A549 (cell line): ENCODE measurements at regions not wholly inside any gene's neighbourhood (a gene's known extent, or its start where the extent isn't known, plus 50 kb on each side); places are given as distances from the start of the nearest gene placed in this dataset.

Experiments used
- ATAC-seq, 2 experiments: fragments of 200-7000 bp in 1 of 2; fragments of >200 bp in 1 of 2; cut with Nextera tagmentation in 1 of 2; cut with Tn5 transposase in 1 of 2; 3 replicates each; pipeline versions ENCODE4 v1.8.0 to v1.9.1; 2018 to 2020; ENCODE audit warnings: mild to moderate bottlenecking in 1 of 2, moderate library complexity in 1 of 2
- CTCF ChIA-PET: fragments of 300-600 bp; sonication (Branson Sonifier 250); formaldehyde crosslinking; extraction: SDS; loops from one replicate; lab custom pipeline; 2021; ENCODE audit warnings: antibody characterized with exemption, inconsistent platforms; lab: Yijun Ruan, JAX
- POLR2A ChIA-PET: fragments of 350-600 bp; formaldehyde crosslinking; extraction: SDS; loops from one replicate; lab custom pipeline; 2021; ENCODE audit warnings: antibody characterized with exemption, inconsistent platforms; lab: Yijun Ruan, JAX
- DNase-seq, 2 experiments: peaks; one replicate each; pipeline versions ENCODE4 v3.0.0 to v3.0.0-alpha.2; 2011 to 2016; ENCODE audit warnings: low read depth in 1 of 2, low spot score in 1 of 2
- FAIRE-seq: peaks from 2 replicates; lab custom pipeline; 2011; peaks lifted over from hg19 to GRCh38; lab: Jason Lieb, UNC
- H3K27ac ChIP-seq, 2 experiments: fragments of >200 bp; sonication (Bioruptor Twin); formaldehyde crosslinking; 3 replicates each; pipeline ENCODE4 v1.5.1; 2016 to 2017
- H3K4me1 ChIP-seq: fragments of >200 bp; sonication (Bioruptor Twin); formaldehyde crosslinking; 3 replicates; pipeline ENCODE4 v1.6.1; 2016
- H3K4me2 ChIP-seq: fragments of >200 bp; sonication (Bioruptor Twin); formaldehyde crosslinking; 3 replicates; pipeline ENCODE4 v1.6.1; 2016
- H3K4me3 ChIP-seq: fragments of >200 bp; sonication (Bioruptor Twin); formaldehyde crosslinking; 3 replicates; pipeline ENCODE4 v1.5.1; 2016
- H3K9me3 ChIP-seq: fragments of >200 bp; sonication (Bioruptor Twin); formaldehyde crosslinking; 3 replicates; pipeline ENCODE4 v1.6.1; 2016
- BHLHE40 ChIP-seq: IDR thresholded peaks from 2 replicates; pipeline ENCODE4 v1.6.1; 2012; ENCODE audit warnings: low read depth, low read length, inconsistent platforms
- CHD4 ChIP-seq: fragments of 200-600 bp; sonication (generic); IDR thresholded peaks from 2 replicates; pipeline ENCODE4 v1.6.1; 2016; ENCODE audit warnings: antibody characterized with exemption, mild to moderate bottlenecking, borderline replicate concordance
- FOXS1 ChIP-seq: fragments of 250-450 bp; sonication (Bioruptor Pico); IDR thresholded peaks from 2 replicates; pipeline ENCODE4 v1.5.0; 2020; ENCODE audit warnings: mild to moderate bottlenecking, moderate library complexity
- HOXB13 ChIP-seq: fragments of 250-450 bp; sonication (Bioruptor Pico); IDR thresholded peaks from 2 replicates; pipeline ENCODE4 v1.5.0; 2020; ENCODE audit warnings: low read depth, mild to moderate bottlenecking, moderate library complexity
- HOXB5 ChIP-seq: fragments of 250-450 bp; sonication (Bioruptor Pico); IDR thresholded peaks from 2 replicates; pipeline ENCODE4 v1.5.0; 2020; ENCODE audit warnings: mild to moderate bottlenecking, moderate library complexity
- KDM5A ChIP-seq: fragments of 200-600 bp; sonication (generic); IDR thresholded peaks from 2 replicates; pipeline ENCODE4 v1.6.1; 2016; ENCODE audit warnings: antibody characterized with exemption, mild to moderate bottlenecking
- MAFK ChIP-seq: fragments of 450-650 bp; IDR thresholded peaks from 2 replicates; pipeline ENCODE4 v1.6.1; 2014; ENCODE audit not compliant: partially characterized antibody
- MYC ChIP-seq: IDR thresholded peaks from 2 replicates; pipeline ENCODE4 v1.6.1; 2012; ENCODE audit warnings: mild to moderate bottlenecking, inconsistent platforms, low read length, improper control_type of control experiment, borderline replicate concordance
- NFE2L2 ChIP-seq: fragments of 150-350 bp; conservative IDR thresholded peaks from 2 replicates; pipeline ENCODE4 v1.6.1; 2014; ENCODE audit warnings: low read length
- NPAS2 ChIP-seq: fragments of 250-450 bp; sonication (Bioruptor Pico); IDR thresholded peaks from 2 replicates; pipeline ENCODE4 v1.8.0; 2022; ENCODE audit warnings: mild to moderate bottlenecking, moderate library complexity, borderline replicate concordance
- NR3C1 ChIP-seq: fragments of >200 bp; sonication (Bioruptor Twin); formaldehyde crosslinking; IDR thresholded peaks from 3 replicates; pipeline ENCODE4 v1.6.1; 2017
- POLR2AphosphoS2 ChIP-seq: conservative IDR thresholded peaks from 2 replicates; pipeline ENCODE4 v1.6.1; 2012; ENCODE audit warnings: low read length, improper control_type of control experiment, inconsistent platforms
- RAD21 ChIP-seq, 2 experiments: fragments of >200 bp in 1 of 2; sonication (Bioruptor Twin) in 1 of 2; formaldehyde crosslinking in 1 of 2; IDR thresholded peaks in 1 of 2; conservative IDR thresholded peaks in 1 of 2; 2 replicates in 1 of 2; 3 replicates in 1 of 2; pipeline ENCODE4 v1.6.1; 2012 to 2018; ENCODE audit warnings: inconsistent platforms in 1 of 2
- RARB ChIP-seq: fragments of 250-450 bp; sonication (Bioruptor Pico); IDR thresholded peaks from 2 replicates; pipeline ENCODE4 v1.8.0; 2021; ENCODE audit warnings: mild to moderate bottlenecking, moderate library complexity
- RCOR1 ChIP-seq: fragments of 150-350 bp; IDR thresholded peaks from 2 replicates; pipeline ENCODE4 v1.6.1; 2014; ENCODE audit warnings: antibody characterized with exemption, low read length, low read depth
- RNF2 ChIP-seq: fragments of 200-600 bp; sonication (generic); IDR thresholded peaks from 2 replicates; pipeline ENCODE4 v1.6.1; 2016; ENCODE audit warnings: low read depth, mild to moderate bottlenecking, antibody characterized with exemption, moderate library complexity, borderline replicate concordance
- SMC3 ChIP-seq: fragments of >200 bp; sonication (Bioruptor Twin); formaldehyde crosslinking; IDR thresholded peaks from 3 replicates; pipeline ENCODE4 v1.6.1; 2018; ENCODE audit warnings: inconsistent platforms
- SREBF2 ChIP-seq: fragments of 450-650 bp; IDR thresholded peaks from 2 replicates; pipeline ENCODE4 v1.6.1; 2014; ENCODE audit warnings: mild to moderate bottlenecking, moderate library complexity
- TFCP2L1 ChIP-seq: fragments of 250-450 bp; sonication (Bioruptor Pico); IDR thresholded peaks from 2 replicates; pipeline ENCODE4 v1.5.0; 2021; ENCODE audit warnings: mild to moderate bottlenecking
- USF2 ChIP-seq: fragments of 450-650 bp; IDR thresholded peaks from 2 replicates; pipeline ENCODE4 v1.6.1; 2014; ENCODE audit warnings: antibody characterized with exemption
- ZC3H11A ChIP-seq: fragments of 450-650 bp; IDR thresholded peaks from 2 replicates; pipeline ENCODE4 v1.6.1; 2014; ENCODE audit warnings: antibody characterized with exemption, mild to moderate bottlenecking
- WGBS: methylation state at CpG from one replicate; pipeline ENCODE4 v1.1.6; 2017; ENCODE audit errors: missing lambda C conversion rate; 5-methylcytosine and 5-hydroxymethylcytosine counted together
- TF ChIP-seq, protein P1 (sequence below): fragments of >200 bp; sonication (Bioruptor Twin); formaldehyde crosslinking; IDR thresholded peaks from 3 replicates; pipeline ENCODE4 v1.5.1; 2016
- TF ChIP-seq, protein P2 (sequence below): IDR thresholded peaks from 2 replicates; pipeline ENCODE4 v1.6.1; 2012
- TF ChIP-seq, protein P3 (sequence below): fragments of >200 bp; sonication (Bioruptor Twin); formaldehyde crosslinking; IDR thresholded peaks from 3 replicates; pipeline ENCODE4 v1.6.1; 2016

DNA sequence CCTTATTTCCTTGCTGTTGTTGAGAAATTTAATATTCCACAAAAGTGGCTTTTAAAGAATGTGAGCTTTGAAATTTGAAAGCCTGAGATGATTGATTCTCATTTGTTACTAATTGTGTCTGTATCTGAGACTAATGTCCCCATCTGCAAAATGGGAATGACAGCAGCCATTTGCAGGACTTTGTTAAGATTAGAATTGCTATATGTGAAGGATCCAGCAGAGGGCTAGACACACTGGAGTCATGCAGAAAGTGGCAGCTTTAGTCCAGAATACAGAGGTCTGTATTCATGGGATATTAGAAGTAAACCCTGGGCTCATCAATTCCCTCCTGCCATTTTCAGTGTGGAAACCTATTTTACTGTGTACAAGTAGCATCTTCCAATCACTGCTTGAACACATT is 296.5 kb upstream of the GYPC start:
- no peaks in the 10 kb centered on the region for H3K4me1 ChIP-seq
- FAIRE-seq (no peak), DNase-seq (peak in 1 of 2 experiments; percentile 15)
- ChIA-PET POLR2A (no interaction called here), CTCF (no interaction called here)
- no peak overlapping the region for H3K4me3 ChIP-seq
- TF ChIP-seq, protein P1, sequence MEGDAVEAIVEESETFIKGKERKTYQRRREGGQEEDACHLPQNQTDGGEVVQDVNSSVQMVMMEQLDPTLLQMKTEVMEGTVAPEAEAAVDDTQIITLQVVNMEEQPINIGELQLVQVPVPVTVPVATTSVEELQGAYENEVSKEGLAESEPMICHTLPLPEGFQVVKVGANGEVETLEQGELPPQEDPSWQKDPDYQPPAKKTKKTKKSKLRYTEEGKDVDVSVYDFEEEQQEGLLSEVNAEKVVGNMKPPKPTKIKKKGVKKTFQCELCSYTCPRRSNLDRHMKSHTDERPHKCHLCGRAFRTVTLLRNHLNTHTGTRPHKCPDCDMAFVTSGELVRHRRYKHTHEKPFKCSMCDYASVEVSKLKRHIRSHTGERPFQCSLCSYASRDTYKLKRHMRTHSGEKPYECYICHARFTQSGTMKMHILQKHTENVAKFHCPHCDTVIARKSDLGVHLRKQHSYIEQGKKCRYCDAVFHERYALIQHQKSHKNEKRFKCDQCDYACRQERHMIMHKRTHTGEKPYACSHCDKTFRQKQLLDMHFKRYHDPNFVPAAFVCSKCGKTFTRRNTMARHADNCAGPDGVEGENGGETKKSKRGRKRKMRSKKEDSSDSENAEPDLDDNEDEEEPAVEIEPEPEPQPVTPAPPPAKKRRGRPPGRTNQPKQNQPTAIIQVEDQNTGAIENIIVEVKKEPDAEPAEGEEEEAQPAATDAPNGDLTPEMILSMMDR = no peak
- no peak for TF ChIP-seq KDM5A
- peak in 1 of 2 experiments; percentile 14; a peak in 1 of 5 replicates for TF ChIP-seq RAD21 (conservative IDR thresholded peaks at IDR 0.05 in 1 of 2, IDR thresholded peaks at IDR 0.05 in 1 of 2)
- TF ChIP-seq, all 56 proteins: peak for 1
- H3K27ac ChIP-seq = no peak overlapping the region
- no peak overlapping the region for H3K4me2 ChIP-seq
- H3K9me3 ChIP-seq = no peaks in the 10 kb centered on the region
- ATAC-seq = peak in 1 of 2 experiments; percentile 49; a peak in 1 of 6 replicates

GRCh38 chr2:126367361-126367760 is 288.6 kb upstream of the GYPC start:
- TF ChIP-seq ZC3H11A (no peak), POLR2AphosphoS2 (no peak), SREBF2 (no peak)
- DNase-seq = no peak
- Histone ChIP-seq H3K27ac (no peak overlapping the region), H3K4me1 (no peaks in the 10 kb centered on the region), H3K4me2 (no peak overlapping the region), H3K4me3 (no peak overlapping the region), H3K9me3 (no peaks in the 10 kb centered on the region)
- FAIRE-seq = no peak
- WGBS = 13% methylated on average over 3 of the region's 3 CpGs
- ATAC-seq = no peak
- POLR2A ChIA-PET = no interaction called here
- CTCF ChIA-PET = no interaction called here

DNA sequence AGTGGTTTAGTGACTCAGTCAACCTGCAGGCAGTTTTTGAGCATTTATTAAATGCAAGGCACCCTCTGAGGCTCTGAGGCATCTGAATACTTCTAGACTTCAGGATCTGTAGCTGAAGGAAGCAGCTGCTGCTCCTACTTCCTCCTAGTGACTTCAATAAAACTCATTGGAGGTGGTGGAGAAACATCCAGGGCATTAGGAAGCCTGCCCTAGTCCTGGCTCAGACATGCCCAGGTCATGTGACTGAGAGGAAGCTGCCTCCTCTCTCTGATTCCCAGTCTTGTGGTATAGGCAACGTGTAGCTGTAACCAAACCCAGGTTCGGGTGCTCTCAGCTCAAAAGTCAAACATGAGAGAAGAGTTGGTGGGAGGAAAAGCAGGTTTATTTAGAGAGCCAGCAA is 287.2 kb upstream of the GYPC start:
- no peak for FAIRE-seq
- no peak for DNase-seq
- TF ChIP-seq CHD4 = no peak
- no peak for TF ChIP-seq MYC
- no peak for TF ChIP-seq NR3C1
- TF ChIP-seq RNF2 = no peak
- no peak for TF ChIP-seq RAD21 (conservative IDR thresholded peaks at IDR 0.05 in 1 of 2, IDR thresholded peaks at IDR 0.05 in 1 of 2)
- TF ChIP-seq SMC3 = no peak
- TF ChIP-seq TFCP2L1 (CRISPR knock-in tag) = no peak
- TF ChIP-seq MAFK = no peak
- no peak for TF ChIP-seq USF2
- TF ChIP-seq RARB (CRISPR knock-in tag) = no peak
- TF ChIP-seq, protein P2, sequence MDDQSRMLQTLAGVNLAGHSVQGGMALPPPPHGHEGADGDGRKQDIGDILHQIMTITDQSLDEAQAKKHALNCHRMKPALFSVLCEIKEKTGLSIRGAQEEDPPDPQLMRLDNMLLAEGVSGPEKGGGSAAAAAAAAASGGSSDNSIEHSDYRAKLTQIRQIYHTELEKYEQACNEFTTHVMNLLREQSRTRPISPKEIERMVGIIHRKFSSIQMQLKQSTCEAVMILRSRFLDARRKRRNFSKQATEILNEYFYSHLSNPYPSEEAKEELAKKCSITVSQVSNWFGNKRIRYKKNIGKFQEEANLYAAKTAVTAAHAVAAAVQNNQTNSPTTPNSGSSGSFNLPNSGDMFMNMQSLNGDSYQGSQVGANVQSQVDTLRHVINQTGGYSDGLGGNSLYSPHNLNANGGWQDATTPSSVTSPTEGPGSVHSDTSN = no peak
- TF ChIP-seq, protein P3, sequence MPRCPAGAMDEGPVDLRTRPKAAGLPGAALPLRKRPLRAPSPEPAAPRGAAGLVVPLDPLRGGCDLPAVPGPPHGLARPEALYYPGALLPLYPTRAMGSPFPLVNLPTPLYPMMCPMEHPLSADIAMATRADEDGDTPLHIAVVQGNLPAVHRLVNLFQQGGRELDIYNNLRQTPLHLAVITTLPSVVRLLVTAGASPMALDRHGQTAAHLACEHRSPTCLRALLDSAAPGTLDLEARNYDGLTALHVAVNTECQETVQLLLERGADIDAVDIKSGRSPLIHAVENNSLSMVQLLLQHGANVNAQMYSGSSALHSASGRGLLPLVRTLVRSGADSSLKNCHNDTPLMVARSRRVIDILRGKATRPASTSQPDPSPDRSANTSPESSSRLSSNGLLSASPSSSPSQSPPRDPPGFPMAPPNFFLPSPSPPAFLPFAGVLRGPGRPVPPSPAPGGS = no peak
- TF ChIP-seq NFE2L2 = no peak
- no peak for TF ChIP-seq BHLHE40
- TF ChIP-seq HOXB5 (CRISPR knock-in tag) = no peak
- TF ChIP-seq HOXB13 (CRISPR knock-in tag) = no peak
- TF ChIP-seq NPAS2 (CRISPR knock-in tag) = no peak
- TF ChIP-seq ZC3H11A = no peak
- no peak for TF ChIP-seq FOXS1 (CRISPR knock-in tag)
- TF ChIP-seq RCOR1 = no peak
- no peak overlapping the region for H3K27ac ChIP-seq
- ATAC-seq = no peak
- no peaks in the 10 kb centered on the region for H3K4me1 ChIP-seq
- WGBS = 4% methylated on average over 2 of the region's 2 CpGs
- H3K4me2 ChIP-seq = no peak overlapping the region
- H3K4me3 ChIP-seq = no peak overlapping the region
- POLR2A ChIA-PET = no interaction called here
- no peaks in the 10 kb centered on the region for H3K9me3 ChIP-seq
- CTCF ChIA-PET = no interaction called here
